ENCODE measurements at regions not wholly inside any gene's neighbourhood (a gene's known extent, or its start where the extent isn't known, plus 50 kb on each side); places are given as distances from the start of the nearest gene placed in this dataset.

DNA sequence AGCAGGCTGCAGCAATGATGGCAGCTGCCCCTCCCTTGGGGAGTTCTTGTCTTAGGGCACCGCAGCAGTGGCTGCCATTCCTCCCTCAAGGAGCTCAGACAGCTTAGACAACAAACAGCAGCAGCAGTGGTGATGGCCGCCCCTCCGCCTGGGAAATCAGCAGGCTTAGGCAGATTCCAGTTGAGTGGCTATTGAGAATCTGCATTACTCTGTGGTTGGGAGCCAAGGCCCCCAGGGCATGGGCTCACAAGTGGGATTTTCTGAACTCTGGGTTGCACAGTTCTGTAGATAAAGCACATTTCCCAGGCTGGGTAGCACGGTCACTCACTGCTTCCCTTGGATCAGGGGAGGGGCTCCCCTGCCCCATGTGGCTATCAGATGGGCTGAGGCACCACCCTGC, 1280.7 kb upstream of the TMPRSS15 start:
- DNase-seq (ENCODE audit: low read depth): no peak

DNA sequence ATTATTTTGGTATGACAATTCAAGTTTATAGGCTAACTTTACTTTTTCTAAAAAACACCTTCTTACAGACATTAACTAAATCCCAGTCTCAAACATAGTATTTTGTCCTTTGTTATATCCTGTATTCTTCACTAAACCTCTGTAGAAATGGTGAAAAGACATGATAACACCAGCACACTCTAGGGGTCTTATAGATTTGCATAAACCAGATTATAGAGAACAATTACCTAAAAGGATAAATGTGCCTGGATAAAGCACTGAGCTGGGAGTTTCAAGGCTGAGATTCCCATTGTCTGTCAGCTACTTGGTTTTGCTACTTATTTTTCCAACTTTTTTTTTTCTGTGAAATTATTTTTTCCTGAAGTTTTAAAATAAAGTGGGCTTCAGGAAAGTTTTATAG, 1288.6 kb upstream of the TMPRSS15 start:
- no peak for DNase-seq (ENCODE audit: low read depth)

DNA sequence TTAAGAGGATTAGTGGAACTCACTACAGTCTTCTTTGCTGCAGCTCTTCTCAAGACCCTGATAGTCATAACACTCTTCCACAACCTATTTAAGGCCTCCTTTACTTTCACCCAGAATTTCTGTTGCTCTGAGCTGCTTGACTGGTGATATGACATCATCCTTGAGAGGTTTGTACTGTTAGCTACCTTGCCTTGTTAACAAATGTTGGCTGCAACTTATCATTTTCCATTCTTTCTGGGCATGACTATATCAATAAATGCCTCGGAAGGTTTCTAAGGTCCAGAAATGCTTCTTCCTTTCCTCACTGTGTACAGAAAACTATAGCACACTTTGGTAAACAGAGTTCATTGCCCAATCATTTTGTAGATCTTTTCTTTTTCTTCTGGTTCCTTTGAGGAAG, 1292.2 kb upstream of the TMPRSS15 start:
- no peak for DNase-seq (ENCODE audit: low read depth)

DNA sequence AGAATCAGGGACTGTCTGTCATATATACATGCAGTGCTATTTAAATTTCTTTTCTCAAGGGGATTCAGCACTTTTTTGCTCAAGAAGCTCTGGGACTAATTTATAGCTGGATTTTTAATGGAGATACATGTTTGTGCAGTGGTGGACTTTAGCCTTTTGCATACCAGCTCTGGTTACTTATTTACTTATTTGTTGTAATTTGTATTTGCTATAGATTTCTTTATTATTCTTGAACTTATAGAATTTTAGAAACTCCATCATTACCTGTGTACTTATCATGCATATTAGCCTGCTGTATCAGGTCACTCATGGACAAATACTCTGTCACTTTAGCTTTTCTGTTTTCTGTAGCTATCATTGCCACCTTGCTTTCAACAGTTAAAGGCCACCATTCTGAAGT, 1296.9 kb upstream of the TMPRSS15 start:
- DNase-seq (ENCODE audit: low read depth): no peak

DNA sequence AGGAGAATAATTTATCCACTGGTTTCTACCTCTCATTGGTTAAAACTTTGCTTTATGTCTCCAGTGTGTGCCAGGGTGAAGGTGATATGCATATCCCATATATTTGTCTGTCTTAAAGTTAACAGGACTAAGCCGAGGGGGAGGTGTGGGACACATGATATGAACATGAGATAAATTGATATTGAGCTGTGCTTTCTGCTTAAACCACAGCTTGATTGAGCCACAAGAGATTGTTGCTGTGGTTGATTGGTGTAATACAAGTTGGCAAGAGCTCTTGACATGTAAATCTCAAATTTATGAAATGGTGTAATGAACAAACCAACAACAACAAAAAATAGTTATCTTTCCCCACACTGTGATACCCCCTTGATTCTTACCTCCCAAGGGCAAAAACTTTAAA, 1295.5 kb upstream of the NCAM2 start:
- DNase-seq (ENCODE audit: low read depth): no peak

DNA sequence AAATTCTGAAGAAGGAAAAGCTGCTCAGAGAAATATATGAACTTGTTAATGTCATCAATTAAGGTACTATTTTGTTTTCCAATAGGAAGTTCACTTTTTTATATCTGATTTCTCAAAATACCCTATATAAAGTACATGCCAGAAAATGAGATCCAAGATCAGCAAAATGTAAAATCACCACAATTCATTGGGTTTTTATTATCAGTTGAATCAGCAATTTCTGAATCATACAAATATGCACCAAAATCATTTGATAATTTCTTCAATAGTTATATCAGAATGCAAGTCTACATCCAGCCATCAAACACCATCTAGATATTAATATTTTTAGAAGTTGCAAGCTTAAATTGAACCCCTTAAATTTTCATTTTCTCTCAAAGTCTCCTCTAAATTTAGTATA, 1293.4 kb upstream of the NCAM2 start:
- DNase-seq (ENCODE audit: low read depth): no peak

DNA sequence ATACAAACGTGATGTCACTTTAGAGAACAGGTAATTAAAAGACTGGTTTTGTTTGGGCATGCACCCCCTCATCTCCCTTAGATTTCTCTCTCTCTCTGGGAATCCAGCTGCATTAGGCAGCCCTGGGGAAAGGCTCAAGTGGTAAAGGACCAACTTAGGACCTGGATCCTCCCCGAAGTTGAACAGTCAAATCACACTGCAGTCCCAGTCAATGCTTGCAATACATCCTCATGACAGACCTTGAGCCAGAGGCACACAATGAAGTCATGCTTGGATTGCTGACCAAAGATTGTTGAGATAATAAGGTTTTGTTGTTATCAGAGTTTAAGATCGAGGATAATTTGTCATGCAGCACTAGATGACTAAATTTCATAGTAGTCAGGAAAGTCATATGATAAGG, 1285.8 kb upstream of the NCAM2 start:
- DNase-seq (ENCODE audit: low read depth): no peak

DNA sequence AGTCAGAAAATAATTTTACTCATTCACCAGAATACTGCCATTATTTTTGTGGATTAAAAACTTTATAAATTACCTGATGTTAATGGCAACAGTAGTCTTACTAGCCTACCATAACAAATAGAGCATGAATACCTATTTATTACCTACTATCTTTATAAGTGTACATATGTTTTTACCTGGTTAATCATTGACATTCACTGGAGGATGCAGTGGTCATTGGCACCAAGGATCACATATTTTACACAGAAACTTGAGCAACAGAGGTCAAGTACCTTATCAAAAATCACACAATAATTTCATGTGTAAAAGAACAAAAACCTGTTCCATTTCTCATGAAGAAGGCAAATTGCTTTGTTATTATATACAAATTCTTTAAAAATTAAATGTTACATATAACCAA, 1284.9 kb upstream of the NCAM2 start:
- DNase-seq (ENCODE audit: low read depth): no peak

DNA sequence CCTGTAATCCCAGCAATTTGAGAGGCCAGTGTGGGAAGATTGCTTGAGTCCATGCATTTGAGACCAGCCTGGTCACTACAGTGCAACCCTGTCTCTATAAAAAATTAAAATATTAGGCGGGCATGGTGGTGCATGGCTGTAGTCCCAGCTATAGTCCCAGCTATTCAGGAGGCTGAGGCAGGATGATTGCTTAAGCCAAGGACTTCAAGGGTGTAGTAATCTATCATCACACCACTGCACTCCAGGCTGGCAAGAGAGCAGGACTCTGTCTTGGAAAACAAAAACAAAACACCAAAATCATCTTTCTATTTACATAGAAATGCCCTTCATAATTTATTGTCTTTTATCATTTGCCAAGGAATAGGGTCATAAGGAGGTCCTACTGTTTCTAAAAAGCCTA, 1274.1 kb upstream of the NCAM2 start:
- DNase-seq (ENCODE audit: low read depth): no peak

DNA sequence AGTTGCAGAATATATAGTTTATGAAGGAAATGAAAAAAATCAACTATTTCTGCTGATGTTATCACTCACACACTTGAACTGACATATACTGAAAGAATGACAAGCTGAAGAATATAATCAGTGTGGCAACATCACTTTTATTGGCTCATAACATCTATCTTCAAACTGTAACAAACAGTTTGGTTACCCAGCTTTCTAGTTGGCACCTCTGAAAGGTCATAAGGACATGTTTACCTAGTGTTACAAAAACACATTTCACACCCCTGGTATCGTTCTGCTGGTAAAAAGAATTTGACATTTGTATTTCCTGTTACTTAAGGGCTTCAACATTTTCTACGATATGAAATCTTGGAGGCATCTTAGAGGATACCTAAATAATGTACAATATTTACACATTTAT, 1267.0 kb upstream of the NCAM2 start:
- no peak for DNase-seq (ENCODE audit: low read depth)

DNA sequence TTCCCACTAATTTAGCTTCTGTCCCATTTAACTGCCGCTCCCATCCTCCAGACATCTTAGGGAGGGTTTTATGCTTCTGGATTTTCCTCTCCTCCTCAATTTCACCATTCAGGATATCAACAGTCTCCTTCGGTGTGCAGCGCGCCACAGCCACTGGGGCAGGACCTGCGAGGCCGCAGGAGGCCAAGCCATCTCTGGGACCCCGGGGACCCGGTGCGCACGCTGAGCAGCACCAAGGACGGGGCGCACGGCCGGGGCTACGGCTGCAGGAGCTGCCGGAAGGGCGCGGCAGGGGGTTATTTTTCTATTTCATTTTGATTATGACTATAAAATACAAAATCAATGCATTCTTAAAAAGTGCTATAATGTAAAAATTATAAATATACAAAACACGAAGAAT, 1238.4 kb upstream of the NCAM2 start:
- DNase-seq (ENCODE audit: low read depth): no peak

DNA sequence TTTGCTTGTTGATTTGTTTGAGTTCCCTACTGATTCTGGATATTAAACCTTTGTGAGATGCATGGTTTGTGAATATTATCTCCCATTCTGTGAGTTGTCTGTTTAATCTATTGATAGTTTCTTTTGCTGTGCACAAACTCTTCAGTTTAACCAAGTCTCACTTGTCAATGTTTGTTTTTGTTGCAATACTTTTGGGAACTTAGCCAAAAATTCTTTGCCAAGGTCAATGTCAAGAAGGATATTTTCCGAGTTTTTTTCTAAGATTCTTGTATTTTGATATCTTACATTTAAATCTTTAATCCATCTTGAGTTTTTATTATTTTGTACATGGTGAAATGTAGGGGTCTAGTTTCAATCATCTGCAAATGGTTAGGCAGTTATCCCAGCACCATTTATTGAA, 1230.7 kb upstream of the NCAM2 start:
- peak; percentile 44 for DNase-seq (ENCODE audit: low read depth)

DNA sequence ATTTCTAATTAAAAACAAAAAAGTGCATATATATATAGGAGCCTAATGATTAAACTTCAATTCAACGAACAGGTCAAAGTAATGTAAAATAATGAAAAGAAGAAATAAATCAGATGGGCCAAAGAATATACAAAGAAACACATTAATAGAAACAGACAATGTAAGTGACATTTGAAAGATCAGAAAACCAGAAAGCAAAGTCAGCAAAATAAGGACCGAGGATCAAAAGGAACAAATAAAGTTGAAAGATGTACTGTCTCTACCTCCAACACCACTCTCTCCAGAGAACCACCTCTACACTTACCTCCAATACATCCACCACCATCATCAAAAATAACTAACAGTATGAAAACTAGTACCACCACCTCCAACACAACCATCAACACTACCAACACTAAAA, 1226.3 kb upstream of the NCAM2 start:
- DNase-seq (ENCODE audit: low read depth): no peak

DNA sequence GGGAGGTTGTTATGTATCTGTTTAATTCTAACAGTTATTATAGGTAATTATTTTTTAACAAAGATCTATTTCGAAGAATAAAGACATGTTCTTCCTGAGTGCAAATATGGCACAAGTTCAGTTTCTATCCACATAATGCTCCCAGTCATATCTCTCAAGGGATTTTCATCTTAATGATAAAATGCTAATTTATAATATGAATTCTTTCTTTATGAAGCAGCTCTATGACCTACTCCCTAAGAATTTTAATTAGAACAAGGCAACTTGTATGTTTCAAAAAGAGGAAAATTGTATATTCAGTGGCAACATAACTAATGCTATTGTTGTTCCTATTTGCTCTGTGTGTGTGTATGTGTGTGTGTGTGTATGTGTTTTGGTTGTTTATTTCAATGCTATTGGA, 1222.1 kb upstream of the NCAM2 start:
- DNase-seq (ENCODE audit: low read depth): peak; percentile 11

DNA sequence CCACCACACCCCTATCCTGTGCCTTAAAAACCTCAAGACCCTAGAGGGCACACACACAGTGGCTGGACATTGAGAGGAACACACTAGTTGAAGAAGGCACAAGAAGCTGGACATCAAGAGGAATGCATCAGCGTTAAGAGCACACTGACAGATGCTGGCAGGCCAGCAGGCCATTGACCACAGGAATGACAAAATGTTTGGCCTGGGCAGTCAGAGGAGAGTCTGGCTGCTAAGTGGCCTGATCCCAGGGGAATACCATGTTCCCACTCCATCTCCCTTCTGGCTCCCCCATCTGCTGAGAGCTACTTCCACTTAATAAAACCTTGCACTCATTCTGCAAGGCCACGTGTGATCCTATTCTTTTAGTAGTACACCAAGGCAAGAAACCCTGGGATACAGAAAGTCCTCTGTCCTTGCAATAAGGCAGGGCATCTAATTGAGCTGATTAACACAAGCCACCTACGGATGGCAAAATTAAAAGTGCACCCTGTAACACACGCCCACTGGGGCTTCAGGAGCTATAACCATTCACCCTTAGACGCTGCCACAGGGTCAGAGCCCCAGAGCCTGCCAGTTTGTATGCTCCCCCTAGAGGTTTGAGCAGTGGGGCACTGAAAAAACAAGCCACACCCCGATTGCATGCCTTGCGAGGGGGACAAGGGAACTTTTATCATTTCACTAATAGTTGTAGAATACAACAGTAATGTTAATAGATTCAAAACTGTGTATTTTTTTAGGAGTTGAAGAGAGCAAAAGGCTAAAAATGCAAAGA, 1216.1 kb upstream of the NCAM2 start:
- peak; percentile 55 for DNase-seq (ENCODE audit: low read depth)

DNA sequence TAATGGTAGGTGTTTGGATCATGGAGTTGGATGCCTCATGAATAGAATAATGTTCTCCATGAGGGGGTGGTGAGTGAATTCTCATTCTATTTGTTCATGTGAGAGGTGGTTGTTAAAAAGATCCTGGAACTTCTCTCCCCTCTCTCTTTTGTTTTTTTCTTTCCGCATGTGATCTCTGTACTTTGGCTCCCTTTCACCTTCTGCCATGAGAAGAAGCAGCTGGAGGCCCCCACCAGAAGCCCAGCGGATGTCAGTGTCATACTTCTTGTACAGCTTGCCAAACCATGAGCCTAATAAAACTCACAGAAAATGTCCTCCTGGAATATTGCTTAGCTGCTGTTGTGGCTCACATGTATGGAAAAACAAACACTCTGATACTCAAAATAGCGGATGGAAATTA, 1212.3 kb upstream of the NCAM2 start:
- no peak for DNase-seq (ENCODE audit: low read depth)

DNA sequence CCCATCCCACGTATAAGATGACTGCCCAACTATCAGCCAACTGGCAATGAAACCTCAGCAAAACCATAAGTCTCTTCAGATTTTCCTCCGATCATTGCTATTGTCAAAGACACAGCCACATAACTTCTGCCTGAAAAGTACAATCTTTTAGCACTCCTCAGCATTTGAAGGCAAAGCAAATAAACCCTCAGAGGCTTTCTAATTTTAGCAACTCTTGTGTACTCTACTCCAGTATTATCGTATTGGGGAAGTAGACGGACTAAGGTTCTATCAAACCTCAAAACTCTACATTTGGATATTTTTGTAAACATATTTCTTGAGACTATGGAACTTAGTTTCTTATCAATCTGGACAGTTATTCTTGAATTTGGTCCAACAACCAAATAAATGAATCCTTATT, 1206.2 kb upstream of the NCAM2 start:
- no peak for DNase-seq (ENCODE audit: low read depth)

DNA sequence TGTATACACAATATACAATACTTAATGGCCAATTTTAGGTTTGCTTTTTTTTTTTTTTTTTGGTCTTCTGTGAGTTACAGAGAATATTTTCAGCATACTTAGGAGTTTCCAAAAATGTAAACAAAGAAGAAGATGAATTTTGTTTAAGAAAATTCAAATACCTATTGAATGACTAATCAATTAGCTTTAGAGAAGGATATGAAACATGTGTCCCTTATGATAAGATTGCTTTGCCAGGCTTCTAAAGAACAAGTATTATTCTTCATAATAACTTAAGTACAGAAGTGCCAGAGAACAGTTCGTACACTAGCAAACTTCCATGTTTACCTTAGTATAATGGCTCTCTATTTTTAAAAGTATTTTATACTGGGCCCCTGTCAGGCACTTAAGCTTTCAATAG, 1191.0 kb upstream of the NCAM2 start:
- peak; percentile 26 for DNase-seq (ENCODE audit: low read depth)

DNA sequence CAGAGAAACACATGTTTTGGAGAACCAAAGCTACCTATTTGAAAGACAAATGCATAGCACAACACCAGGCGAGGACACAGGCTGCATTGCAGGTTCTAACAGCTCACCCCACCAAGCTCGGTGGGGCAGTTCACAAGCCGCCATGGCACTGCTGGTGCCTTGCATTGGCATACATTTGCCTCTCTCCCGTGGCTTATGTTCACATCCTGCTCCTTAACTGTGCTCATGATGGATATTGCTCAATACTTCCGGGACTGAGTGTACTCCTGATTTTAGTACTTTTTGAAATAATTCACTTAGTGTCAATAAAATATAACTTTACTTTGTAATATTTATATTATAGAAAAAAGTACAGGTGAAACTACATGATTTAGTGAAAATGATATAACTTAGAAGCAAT, 1187.4 kb upstream of the NCAM2 start:
- peak; percentile 9 for DNase-seq (ENCODE audit: low read depth)

DNA sequence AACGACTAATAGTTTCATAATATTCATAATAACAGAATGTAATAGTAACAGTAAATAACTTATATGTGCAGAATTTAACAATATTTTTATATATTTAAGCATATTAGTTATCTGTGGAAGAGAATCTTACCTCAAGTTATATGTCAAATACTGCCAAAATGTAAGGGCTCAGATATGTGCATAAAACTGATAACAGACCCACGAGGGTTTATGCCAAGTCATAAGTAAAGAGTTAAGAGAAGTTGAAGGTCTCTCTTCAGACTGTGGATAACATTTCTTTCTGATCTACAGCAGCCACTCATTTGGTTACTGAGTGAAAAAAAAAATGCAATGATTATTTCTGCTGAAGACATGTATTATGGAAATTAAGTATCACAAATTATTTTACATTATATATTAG, 1167.8 kb upstream of the NCAM2 start:
- no peak for DNase-seq (ENCODE audit: low read depth)

DNA sequence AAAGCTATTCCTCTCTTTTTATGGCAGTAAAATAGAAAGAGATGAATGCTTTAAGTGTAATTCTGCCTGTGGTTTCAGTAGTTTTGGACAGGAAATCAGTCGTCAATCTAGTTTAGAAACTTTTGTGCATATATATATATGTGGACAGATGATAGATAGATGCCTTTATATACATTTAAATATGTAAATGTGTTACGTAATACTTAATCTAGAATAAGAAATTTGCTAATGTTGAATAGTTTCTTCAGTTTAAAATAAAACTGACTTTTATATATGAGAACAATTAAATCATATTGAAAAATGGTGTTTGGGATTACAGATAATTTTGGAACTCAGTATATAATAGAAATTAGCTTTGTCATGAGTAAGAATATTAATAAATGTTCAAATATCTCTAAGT, 1165.7 kb upstream of the NCAM2 start:
- no peak for DNase-seq (ENCODE audit: low read depth)

DNA sequence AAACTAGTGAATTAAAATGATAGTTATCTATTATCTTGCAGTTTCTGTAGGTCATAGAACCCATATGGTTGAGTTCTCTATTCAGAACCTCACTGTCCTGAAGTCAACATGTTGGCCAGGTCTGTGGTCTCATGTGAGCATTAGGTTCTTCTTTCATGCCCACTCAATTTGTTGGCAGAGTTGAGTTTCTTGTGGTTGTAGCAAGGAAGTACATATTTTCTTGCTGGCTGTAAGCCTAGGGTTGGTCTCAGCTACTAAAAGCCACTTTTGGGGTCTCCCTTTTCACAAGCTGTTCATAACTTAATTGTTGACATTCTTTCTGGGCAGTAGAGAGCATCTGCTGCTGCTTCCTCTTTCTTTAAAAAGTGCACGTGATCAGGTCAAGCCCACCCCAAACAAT, 1165.1 kb upstream of the NCAM2 start:
- DNase-seq (ENCODE audit: low read depth): no peak

DNA sequence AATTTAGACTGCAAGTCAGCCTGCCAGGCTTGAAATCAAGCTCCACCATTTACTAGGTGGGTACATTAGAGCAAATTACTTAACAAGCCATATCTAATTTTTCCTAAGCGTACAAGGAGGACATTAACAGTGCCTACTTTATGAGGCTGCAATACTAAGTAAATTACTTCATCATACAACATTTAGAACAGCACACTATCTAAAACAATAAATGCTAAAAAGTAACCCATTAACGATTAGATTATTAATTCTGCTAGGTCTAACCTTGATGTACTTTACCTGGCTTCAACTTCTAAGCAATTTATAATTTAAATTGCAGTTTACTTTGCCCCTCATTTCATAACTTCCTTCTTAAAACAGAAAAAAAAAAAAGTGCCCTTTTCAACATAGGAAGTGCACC, 1155.6 kb upstream of the NCAM2 start:
- no peak for DNase-seq (ENCODE audit: low read depth)

DNA sequence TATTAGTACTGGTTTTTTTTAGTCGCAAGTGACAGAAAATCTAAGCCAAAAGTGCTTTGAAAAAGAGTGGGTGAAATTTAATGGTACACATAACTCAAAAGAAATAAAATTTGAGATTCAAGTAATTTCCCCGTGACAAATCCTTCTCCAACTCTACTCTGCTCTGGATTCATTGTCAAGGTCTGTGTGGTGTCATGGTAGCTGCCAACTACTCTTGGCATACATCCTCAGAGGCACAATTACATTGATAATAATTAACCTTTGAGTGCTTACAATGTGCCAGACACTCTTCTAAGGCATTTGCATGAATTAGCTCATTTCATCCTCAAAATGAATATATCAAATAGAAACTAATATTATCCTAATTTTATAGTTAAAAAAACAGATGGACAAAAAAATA, 1153.9 kb upstream of the NCAM2 start:
- DNase-seq (ENCODE audit: low read depth): no peak

DNA sequence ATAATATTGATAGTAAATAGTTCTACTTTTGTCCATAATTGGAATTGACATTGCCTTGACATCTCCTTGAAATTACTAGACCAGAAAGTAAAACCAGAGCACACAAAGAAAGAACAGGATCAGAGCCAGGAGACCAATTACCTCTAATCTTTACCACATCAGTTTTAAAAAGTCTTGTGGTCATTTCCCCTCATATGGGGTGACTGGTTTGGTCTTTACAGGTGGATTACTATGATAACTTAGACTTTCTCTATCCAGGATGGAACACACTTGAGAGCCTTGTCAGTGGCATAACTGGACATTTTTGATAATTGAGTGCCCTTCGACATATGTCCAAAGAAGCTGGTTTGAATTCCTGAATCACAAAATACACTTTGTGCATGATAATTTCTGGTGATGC, 1148.1 kb upstream of the NCAM2 start:
- no peak for DNase-seq (ENCODE audit: low read depth)
